Activated T-cell treated with anti-CD3 and anti-CD28 coated beads for 1 hour (primary cell): ENCODE measurements at regions not wholly inside any gene's neighbourhood (a gene's known extent, or its start where the extent isn't known, plus 50 kb on each side); places are given as distances from the start of the nearest gene placed in this dataset.

Experiments used
- DNase-seq: peaks from one replicate; pipeline ENCODE4 v3.0.0-alpha.2; 2020; ENCODE audit warnings: low read depth

- no peak for DNase-seq
Measured at GRCh38 chr7:130998993-130999602, 265.1 kb upstream of the KLF14 start.

- no peak for DNase-seq
Measured at GRCh38 chr7:130999926-131000325, 265.9 kb upstream of the KLF14 start.

GRCh38 chr7:131000389-131000788, 266.4 kb upstream of the KLF14 start:
- no peak for DNase-seq

- DNase-seq: no peak
Measured at GRCh38 chr7:131000873-131001272, 266.9 kb upstream of the KLF14 start.

GRCh38 chr7:131002600-131002999, 268.6 kb upstream of the KLF14 start:
- DNase-seq: no peak

- DNase-seq: no peak
Measured at GRCh38 chr7:131003634-131004033, 269.6 kb upstream of the KLF14 start.

GRCh38 chr7:131004371-131004770, 270.4 kb upstream of the KLF14 start:
- DNase-seq: no peak

- DNase-seq: peak; percentile 35
Measured at GRCh38 chr7:131007439-131008330, 273.7 kb upstream of the KLF14 start.

GRCh38 chr7:131008840-131009711, 275.1 kb upstream of the KLF14 start:
- DNase-seq: no peak

GRCh38 chr7:131010029-131010716, 276.2 kb upstream of the KLF14 start:
- DNase-seq: no peak

- no peak for DNase-seq
Measured at GRCh38 chr7:131010717-131011431, 276.9 kb upstream of the KLF14 start.

- no peak for DNase-seq
Measured at GRCh38 chr7:131011432-131011742, 277.4 kb upstream of the KLF14 start.

GRCh38 chr7:131011976-131012375, 278.0 kb upstream of the KLF14 start:
- no peak for DNase-seq

- no peak for DNase-seq
Measured at GRCh38 chr7:131012477-131013031, 278.5 kb upstream of the KLF14 start.

- no peak for DNase-seq
Measured at GRCh38 chr7:131013716-131014115, 279.7 kb upstream of the KLF14 start.

GRCh38 chr7:131014906-131015656, 281.1 kb upstream of the KLF14 start:
- no peak for DNase-seq

- DNase-seq: no peak
Measured at GRCh38 chr7:131015657-131015958, 281.6 kb upstream of the KLF14 start.

GRCh38 chr7:131016230-131016629, 282.2 kb upstream of the KLF14 start:
- no peak for DNase-seq

- DNase-seq: no peak
Measured at GRCh38 chr7:131019351-131019750, 285.3 kb upstream of the KLF14 start.

- DNase-seq: no peak
Measured at GRCh38 chr7:131020759-131021261, 286.8 kb upstream of the KLF14 start.
